Neural cell (in vitro differentiated cells): ENCODE measurements at regions not wholly inside any gene's neighbourhood (a gene's known extent, or its start where the extent isn't known, plus 50 kb on each side); places are given as distances from the start of the nearest gene placed in this dataset.

Source experiments
- H2AFZ ChIP-seq: fragments of 200-600, 300-800 bp; sonication (generic), shearing (Covaris generic); 2 replicates; pipeline ENCODE4 v1.6.0; 2014; ENCODE audit warnings: low read depth, mild to moderate bottlenecking, antibody characterized with exemption, low read length, moderate library complexity
- H3F3A ChIP-seq: fragments of 200-600 bp; shearing (Covaris generic); 2 replicates; pipeline ENCODE4 v1.6.1; 2016; ENCODE audit warnings: mild to moderate bottlenecking, moderate library complexity, mixed read lengths, antibody characterized with exemption, low read length; ENCODE audit not compliant: insufficient read depth, poor library complexity, severe bottlenecking
- H3K27ac ChIP-seq: fragments of 200-600, 300-800 bp; sonication (generic), shearing (Covaris generic); 2 replicates; pipeline ENCODE4 v1.5.1; 2014; ENCODE audit warnings: mild to moderate bottlenecking, low read length, moderate library complexity
- H3K27me3 ChIP-seq: fragments of 300-800, 200-600 bp; sonication (generic), shearing (Covaris generic); 2 replicates; pipeline ENCODE4 v1.6.0; 2014; ENCODE audit warnings: mild to moderate bottlenecking, low read depth, low read length, moderate library complexity; ENCODE audit not compliant: insufficient read depth
- H3K36me3 ChIP-seq: fragments of 300-800, 200-600 bp; sonication (generic), shearing (Covaris generic); 2 replicates; pipeline ENCODE4 v1.5.1; 2014; ENCODE audit warnings: mild to moderate bottlenecking, antibody characterized with exemption, low read length, moderate library complexity; ENCODE audit not compliant: insufficient read depth
- H3K4me2 ChIP-seq: fragments of 300-800, 200-600 bp; sonication (generic), shearing (Covaris generic); 2 replicates; pipeline ENCODE4 v1.6.0; 2014; ENCODE audit warnings: mild to moderate bottlenecking, low read length
- H3K4me3 ChIP-seq: fragments of 300-800, 200-600 bp; sonication (generic), shearing (Covaris generic); 2 replicates; pipeline ENCODE4 v1.5.1; 2014; ENCODE audit warnings: mild to moderate bottlenecking, low read length, moderate library complexity
- H3K79me2 ChIP-seq: fragments of 200-600 bp; shearing (Covaris generic); replicated peaks from 2 replicates; pipeline ENCODE4 v1.6.0; 2014; ENCODE audit warnings: mild to moderate bottlenecking, low read length, moderate library complexity; ENCODE audit not compliant: insufficient read depth
- H3K9ac ChIP-seq: fragments of 300-800, 200-600 bp; sonication (generic), shearing (Covaris generic); 2 replicates; pipeline ENCODE4 v1.6.1; 2016; ENCODE audit warnings: mild to moderate bottlenecking, low read length, mixed read lengths
- H3K9me2 ChIP-seq: fragments of 200-600 bp; shearing (Covaris generic); 2 replicates; pipeline ENCODE4 v1.6.1; 2016; ENCODE audit warnings: mild to moderate bottlenecking, low read length, mixed read lengths; ENCODE audit not compliant: insufficient read depth
- H3K9me3 ChIP-seq: fragments of 200-600, 300-800 bp; sonication (generic), shearing (Covaris generic); 2 replicates; pipeline ENCODE4 v1.6.1; 2016; ENCODE audit warnings: mild to moderate bottlenecking, mixed run types, low read length, moderate library complexity, mixed read lengths
- H4K20me1 ChIP-seq: fragments of 200-600 bp; shearing (Covaris generic); 2 replicates; pipeline ENCODE4 v1.6.1; 2016; ENCODE audit warnings: mild to moderate bottlenecking, mixed run types; ENCODE audit not compliant: insufficient read depth
- CTCF ChIP-seq: fragments of 450-650 bp; IDR thresholded peaks from 2 replicates; pipeline ENCODE4 v1.5.1; 2014; ENCODE audit warnings: antibody characterized with exemption, mild to moderate bottlenecking, moderate library complexity; ENCODE audit not compliant: poor library complexity, severe bottlenecking
- EP300 ChIP-seq: fragments of 450-650 bp; conservative IDR thresholded peaks from 2 replicates; pipeline ENCODE4 v1.6.1; 2014; ENCODE audit warnings: antibody characterized with exemption, mild to moderate bottlenecking, moderate library complexity; ENCODE audit not compliant: poor library complexity, severe bottlenecking
- EZH2 ChIP-seq: fragments of 200-600, 300-800 bp; shearing (Covaris generic), sonication (generic); IDR thresholded peaks from 2 replicates; pipeline ENCODE4 v1.6.1; 2014; ENCODE audit warnings: antibody characterized with exemption, low read length, borderline replicate concordance, mild to moderate bottlenecking; ENCODE audit not compliant: insufficient read depth, poor library complexity, severe bottlenecking
- MXI1 ChIP-seq: fragments of 450-650 bp; conservative IDR thresholded peaks from 2 replicates; pipeline ENCODE4 v1.6.1; 2014; ENCODE audit warnings: antibody characterized with exemption, mild to moderate bottlenecking; ENCODE audit not compliant: poor library complexity, severe bottlenecking
- POLR2AphosphoS5 ChIP-seq: IDR thresholded peaks from 2 replicates; pipeline ENCODE4 v1.6.1; 2012
- RAD21 ChIP-seq: fragments of 450-650 bp; conservative IDR thresholded peaks from 2 replicates; pipeline ENCODE4 v1.6.1; 2014; ENCODE audit warnings: antibody characterized with exemption, mild to moderate bottlenecking, moderate library complexity
- SMC3 ChIP-seq: fragments of 450-650 bp; conservative IDR thresholded peaks from 2 replicates; pipeline ENCODE4 v1.6.1; 2014; ENCODE audit warnings: antibody characterized with exemption, mild to moderate bottlenecking, moderate library complexity; ENCODE audit not compliant: poor library complexity
- TAF1 ChIP-seq: IDR thresholded peaks from 2 replicates; pipeline ENCODE4 v1.6.1; 2012; ENCODE audit warnings: low read depth
- TF ChIP-seq, protein P1 (sequence below): IDR thresholded peaks from 2 replicates; pipeline ENCODE4 v1.6.1; 2012; ENCODE audit warnings: borderline replicate concordance

DNA sequence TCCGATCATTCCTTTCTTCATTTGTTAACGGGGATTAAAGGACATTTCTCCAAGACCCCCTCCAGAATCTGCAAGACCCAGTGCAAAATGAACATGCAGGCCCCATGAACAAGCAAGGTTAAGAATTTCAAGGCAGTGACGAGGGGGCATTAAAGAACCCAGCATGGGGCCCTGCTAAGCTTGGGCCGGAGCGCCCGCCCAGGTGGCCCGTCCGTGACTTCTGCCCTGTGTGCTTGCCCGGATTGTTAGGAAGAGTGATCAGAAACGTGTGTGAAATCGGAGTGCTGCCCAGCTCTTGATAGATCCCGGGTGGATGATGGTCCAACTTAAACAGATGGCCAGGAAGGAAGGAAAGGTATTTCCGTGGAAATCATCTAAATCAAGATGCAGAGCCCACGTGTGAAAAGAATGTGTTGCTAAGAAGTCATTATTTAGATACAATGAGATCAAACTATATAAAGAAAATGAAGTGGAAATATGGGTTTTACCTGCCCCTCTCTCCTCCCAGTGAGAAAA is 213.6 kb downstream of the KLF6 start:
- Histone ChIP-seq H3F3A (no peaks in the 10 kb centered on the region), H3K27me3 (no peaks in the 10 kb centered on the region), H3K4me2 (no peak overlapping the region), H3K9me3 (no peaks in the 10 kb centered on the region), H4K20me1 (no peaks in the 10 kb centered on the region), H3K27ac (no peak overlapping the region), H3K36me3 (no peaks in the 10 kb centered on the region), H2AFZ (no peak overlapping the region), H3K79me2 (no peaks in the 10 kb centered on the region), H3K9me2 (no peaks in the 10 kb centered on the region), H3K9ac (no peak overlapping the region), H3K4me3 (no peak overlapping the region)
- TF ChIP-seq POLR2AphosphoS5 (no peak), MXI1 (no peak), CTCF (no peak), EP300 (no peak), EZH2 (no peak), SMC3 (no peak), TAF1 (no peak), RAD21 (no peak)
- TF ChIP-seq, protein P1, sequence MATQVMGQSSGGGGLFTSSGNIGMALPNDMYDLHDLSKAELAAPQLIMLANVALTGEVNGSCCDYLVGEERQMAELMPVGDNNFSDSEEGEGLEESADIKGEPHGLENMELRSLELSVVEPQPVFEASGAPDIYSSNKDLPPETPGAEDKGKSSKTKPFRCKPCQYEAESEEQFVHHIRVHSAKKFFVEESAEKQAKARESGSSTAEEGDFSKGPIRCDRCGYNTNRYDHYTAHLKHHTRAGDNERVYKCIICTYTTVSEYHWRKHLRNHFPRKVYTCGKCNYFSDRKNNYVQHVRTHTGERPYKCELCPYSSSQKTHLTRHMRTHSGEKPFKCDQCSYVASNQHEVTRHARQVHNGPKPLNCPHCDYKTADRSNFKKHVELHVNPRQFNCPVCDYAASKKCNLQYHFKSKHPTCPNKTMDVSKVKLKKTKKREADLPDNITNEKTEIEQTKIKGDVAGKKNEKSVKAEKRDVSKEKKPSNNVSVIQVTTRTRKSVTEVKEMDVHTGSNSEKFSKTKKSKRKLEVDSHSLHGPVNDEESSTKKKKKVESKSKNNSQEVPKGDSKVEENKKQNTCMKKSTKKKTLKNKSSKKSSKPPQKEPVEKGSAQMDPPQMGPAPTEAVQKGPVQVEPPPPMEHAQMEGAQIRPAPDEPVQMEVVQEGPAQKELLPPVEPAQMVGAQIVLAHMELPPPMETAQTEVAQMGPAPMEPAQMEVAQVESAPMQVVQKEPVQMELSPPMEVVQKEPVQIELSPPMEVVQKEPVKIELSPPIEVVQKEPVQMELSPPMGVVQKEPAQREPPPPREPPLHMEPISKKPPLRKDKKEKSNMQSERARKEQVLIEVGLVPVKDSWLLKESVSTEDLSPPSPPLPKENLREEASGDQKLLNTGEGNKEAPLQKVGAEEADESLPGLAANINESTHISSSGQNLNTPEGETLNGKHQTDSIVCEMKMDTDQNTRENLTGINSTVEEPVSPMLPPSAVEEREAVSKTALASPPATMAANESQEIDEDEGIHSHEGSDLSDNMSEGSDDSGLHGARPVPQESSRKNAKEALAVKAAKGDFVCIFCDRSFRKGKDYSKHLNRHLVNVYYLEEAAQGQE, result no peak

- Histone ChIP-seq H3K9me3 (no peaks in the 10 kb centered on the region), H3K4me2 (no peak overlapping the region), H4K20me1 (no peaks in the 10 kb centered on the region), H3K27me3 (no peaks in the 10 kb centered on the region), H2AFZ (no peak overlapping the region), H3K4me3 (no peak overlapping the region), H3K27ac (no peak overlapping the region), H3K36me3 (no peaks in the 10 kb centered on the region), H3K79me2 (no peaks in the 10 kb centered on the region), H3K9ac (no peak overlapping the region), H3F3A (no peaks in the 10 kb centered on the region), H3K9me2 (no peaks in the 10 kb centered on the region)
- TF ChIP-seq TAF1, result no peak
- no peak for TF ChIP-seq SMC3
- TF ChIP-seq CTCF, result no peak
- TF ChIP-seq, protein P1, result no peak
- no peak for TF ChIP-seq MXI1
- no peak for TF ChIP-seq EP300
- no peak for TF ChIP-seq POLR2AphosphoS5
- TF ChIP-seq RAD21, result no peak
- no peak for TF ChIP-seq EZH2
Observed at GRCh38 chr10:3570855-3571266, 214.1 kb downstream of the KLF6 start.
